PC-3 (cell line): ENCODE measurements at regions not wholly inside any gene's neighbourhood (a gene's known extent, or its start where the extent isn't known, plus 50 kb on each side); places are given as distances from the start of the nearest gene placed in this dataset.

ENCODE experiments used
- CTCF ChIP-seq: fragments of 300-600 bp; sonication (generic); conservative IDR thresholded peaks from 2 replicates; pipeline ENCODE4 v1.5.1; 2017; ENCODE audit warnings: antibody characterized with exemption, low read depth, mild to moderate bottlenecking, low read length
- EZH2 ChIP-seq: fragments of 300-600 bp; sonication (generic); IDR thresholded peaks from one replicate; pipeline ENCODE4 v1.6.1; 2017; ENCODE audit warnings: antibody characterized with exemption, mild to moderate bottlenecking, low read length; ENCODE audit not compliant: unreplicated experiment
- EZH2phosphoT487 ChIP-seq: fragments of 300-600 bp; sonication (generic); IDR thresholded peaks from 2 replicates; pipeline ENCODE4 v1.6.1; 2018; ENCODE audit warnings: mild to moderate bottlenecking, antibody characterized with exemption, low read length, borderline replicate concordance

DNA sequence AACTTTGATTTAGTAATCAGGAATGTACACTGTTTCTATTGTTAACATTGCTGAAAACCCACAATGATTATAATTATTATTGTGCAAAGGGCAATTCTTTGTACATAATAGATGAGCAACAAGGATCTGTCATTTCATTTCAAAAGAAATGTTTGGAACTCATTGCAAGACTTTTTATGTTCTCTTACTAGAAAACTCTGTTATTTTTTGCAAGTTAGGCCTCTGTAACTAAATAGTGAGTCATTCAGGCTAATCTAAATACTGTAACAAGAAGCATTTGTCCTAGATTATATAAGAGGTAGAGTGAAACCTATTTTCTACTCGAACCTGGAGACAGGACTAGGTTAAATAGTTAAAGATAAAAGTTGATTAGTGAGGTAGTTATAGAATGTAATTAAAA is 93.2 kb upstream of the FAM47B start:
- no peak for TF ChIP-seq CTCF
- no peak for TF ChIP-seq EZH2phosphoT487
- TF ChIP-seq EZH2: no peak
